ENCODE measurements at regions not wholly inside any gene's neighbourhood (a gene's known extent, or its start where the extent isn't known, plus 50 kb on each side); places are given as distances from the start of the nearest gene placed in this dataset.

DNA sequence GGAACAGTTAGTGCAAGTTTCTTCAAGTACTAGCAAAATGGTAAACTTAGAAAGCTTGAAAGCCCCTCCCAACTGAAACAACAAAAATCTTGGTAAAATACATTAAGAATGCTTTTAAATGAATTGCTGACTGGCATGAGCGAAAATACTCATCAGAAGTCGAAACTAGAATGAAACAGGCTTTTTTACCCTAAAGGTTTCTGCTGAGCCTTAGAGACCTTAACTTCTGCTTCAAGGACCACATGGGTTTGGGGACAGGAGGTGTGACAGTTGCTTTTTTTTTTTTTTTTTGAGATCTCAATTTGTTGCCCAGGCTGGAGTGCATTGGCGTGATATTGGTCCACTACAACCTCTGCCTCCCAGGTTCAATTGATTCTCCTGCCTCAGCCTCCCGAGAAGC is 100.3 kb downstream of the MTPAP start:
- no peaks in the 10 kb centered on the region for H3K79me2 ChIP-seq (ENCODE audit: control insufficient read depth, insufficient read depth, low read length)
- POLR2A ChIA-PET: no interaction called here
- in situ Hi-C loops (cut with MboI): loop anchor here (25.0 kb wide), 1 partner anchor 236 kb away; no protein-coding TSS in a partner anchor
- no peak for FAIRE-seq
- SMC1A ChIA-PET (ENCODE audit: uncharacterized antibody, unreplicated experiment): no interaction called here
- RAD21 ChIA-PET (ENCODE audit: unreplicated experiment): no interaction called here
- no peak overlapping the region for H3K9ac ChIP-seq (ENCODE audit: control insufficient read depth, insufficient read depth, low read length)
- CTCF ChIA-PET: no interaction called here
- no peaks in the 10 kb centered on the region for H3K36me3 ChIP-seq (ENCODE audit: control insufficient read depth in 2 of 2, insufficient read depth in 2 of 2, low read length in 1 of 2)
- no peaks in the 10 kb centered on the region for H3K27me3 ChIP-seq (replicated peaks in 1 of 2; ENCODE audit: control insufficient read depth in 2 of 2, insufficient read depth in 2 of 2, low read length in 1 of 2)
- no peak for DNase-seq (ENCODE audit: low read depth, low spot score)
- H3K9me3 ChIP-seq (replicated peaks; ENCODE audit: control insufficient read depth, insufficient read depth, low read length): no peaks in the 10 kb centered on the region; the same call in 2 of the 3 replicates
- WGBS (ENCODE audit: insufficient coverage, insufficient replicate concordance, low lambda C conversion rate, missing lambda C conversion rate): 76% methylated on average over 4 of the region's 4 CpGs
- H3K4me3 ChIP-seq: no peak overlapping the region
- H4K20me1 ChIP-seq (ENCODE audit: control insufficient read depth, insufficient read depth): no peaks in the 10 kb centered on the region
- no peak for TF ChIP-seq BCL3 (IDR thresholded peaks at IDR 0.05; ENCODE audit: borderline replicate concordance, insufficient read depth, low read depth, low read length, poor library complexity, severe bottlenecking)
- intact Hi-C loops (cut with micrococcal nuclease; ENCODE audit: unreplicated experiment): no loop called here
- H2AFZ ChIP-seq (ENCODE audit: control insufficient read depth, low read depth, low read length): no peak overlapping the region
- no peak overlapping the region for H3K4me2 ChIP-seq (ENCODE audit: control insufficient read depth, insufficient read depth)
- no peak overlapping the region for H3K27ac ChIP-seq (ENCODE audit: control insufficient read depth, insufficient read depth)
- no TSS peak for BruUV-seq (replicated peaks)
- ATAC-seq: no peak
- no peaks in the 10 kb centered on the region for H3K4me1 ChIP-seq (ENCODE audit: control insufficient read depth, insufficient read depth, low read length)

DNA sequence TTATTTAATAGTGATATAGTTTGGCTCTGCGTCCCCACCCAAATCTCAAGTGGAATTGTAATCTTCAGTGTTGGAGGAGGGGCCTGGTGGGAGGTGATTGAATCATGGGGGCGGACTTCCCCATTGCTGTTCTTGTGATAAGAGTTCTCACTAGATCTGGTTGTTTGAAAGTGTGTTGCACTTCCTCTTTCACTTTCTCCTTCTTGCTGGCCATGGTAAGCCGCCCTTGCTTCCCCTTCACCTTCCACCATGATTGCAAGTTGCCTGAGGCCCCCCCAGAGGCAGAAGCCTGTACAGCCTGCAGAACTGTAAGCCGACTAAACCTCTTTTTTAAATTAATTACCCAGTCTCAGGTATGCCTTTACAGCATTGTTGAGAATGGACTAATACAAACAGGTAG is 101.4 kb downstream of the MTPAP start:
- in situ Hi-C loops (cut with MboI): loop anchor here (25.0 kb wide), 1 partner anchor 235 kb away; no protein-coding TSS in a partner anchor
- H2AFZ ChIP-seq (ENCODE audit: control insufficient read depth, low read depth, low read length): no peak overlapping the region; the same call in 1 of the 2 replicates

More for the DNA sequence above, 101.4 kb downstream of the MTPAP start:
- Histone ChIP-seq H3K79me2 (ENCODE audit: control insufficient read depth, insufficient read depth, low read length) (no peaks in the 10 kb centered on the region), H3K27me3 (replicated peaks in 1 of 2; ENCODE audit: control insufficient read depth in 2 of 2, insufficient read depth in 2 of 2, low read length in 1 of 2) (no peaks in the 10 kb centered on the region), H3K27ac (ENCODE audit: control insufficient read depth, insufficient read depth) (no peak overlapping the region), H3K4me2 (ENCODE audit: control insufficient read depth, insufficient read depth) (no peak overlapping the region), H3K9ac (ENCODE audit: control insufficient read depth, insufficient read depth, low read length) (no peak overlapping the region), H3K4me3 (no peak overlapping the region), H3K4me1 (ENCODE audit: control insufficient read depth, insufficient read depth, low read length) (no peaks in the 10 kb centered on the region), H3K9me3 (replicated peaks; ENCODE audit: control insufficient read depth, insufficient read depth, low read length) (no peaks in the 10 kb centered on the region; the same call in 2 of the 3 replicates), H4K20me1 (ENCODE audit: control insufficient read depth, insufficient read depth) (no peaks in the 10 kb centered on the region), H3K36me3 (ENCODE audit: control insufficient read depth in 2 of 2, insufficient read depth in 2 of 2, low read length in 1 of 2) (no peaks in the 10 kb centered on the region)
- WGBS (ENCODE audit: insufficient coverage, insufficient replicate concordance, low lambda C conversion rate, missing lambda C conversion rate): 45% methylated on average over 4 of the region's 4 CpGs
- CTCF ChIA-PET: interaction anchor here (0.8 to 1.5 kb wide), 3 partner anchors 9 to 249 kb away, joined by 3 read pairs; no protein-coding TSS in a partner anchor
- intact Hi-C loops (cut with micrococcal nuclease; ENCODE audit: unreplicated experiment): no loop called here
- DNase-seq (ENCODE audit: low read depth, low spot score): no peak
- POLR2A ChIA-PET: interaction anchor here (0.5 kb wide), 1 partner anchor 283 kb away, joined by 5 read pairs; no protein-coding TSS in a partner anchor
- SMC1A ChIA-PET (ENCODE audit: uncharacterized antibody, unreplicated experiment): no interaction called here
- no peak for FAIRE-seq
- TF ChIP-seq, protein P1, sequence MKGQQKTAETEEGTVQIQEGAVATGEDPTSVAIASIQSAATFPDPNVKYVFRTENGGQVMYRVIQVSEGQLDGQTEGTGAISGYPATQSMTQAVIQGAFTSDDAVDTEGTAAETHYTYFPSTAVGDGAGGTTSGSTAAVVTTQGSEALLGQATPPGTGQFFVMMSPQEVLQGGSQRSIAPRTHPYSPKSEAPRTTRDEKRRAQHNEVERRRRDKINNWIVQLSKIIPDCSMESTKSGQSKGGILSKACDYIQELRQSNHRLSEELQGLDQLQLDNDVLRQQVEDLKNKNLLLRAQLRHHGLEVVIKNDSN (IDR thresholded peaks at IDR 0.05; ENCODE audit: borderline replicate concordance, extremely low read length, insufficient read depth, low read depth, low read length): no peak
- TF ChIP-seq, protein P2, sequence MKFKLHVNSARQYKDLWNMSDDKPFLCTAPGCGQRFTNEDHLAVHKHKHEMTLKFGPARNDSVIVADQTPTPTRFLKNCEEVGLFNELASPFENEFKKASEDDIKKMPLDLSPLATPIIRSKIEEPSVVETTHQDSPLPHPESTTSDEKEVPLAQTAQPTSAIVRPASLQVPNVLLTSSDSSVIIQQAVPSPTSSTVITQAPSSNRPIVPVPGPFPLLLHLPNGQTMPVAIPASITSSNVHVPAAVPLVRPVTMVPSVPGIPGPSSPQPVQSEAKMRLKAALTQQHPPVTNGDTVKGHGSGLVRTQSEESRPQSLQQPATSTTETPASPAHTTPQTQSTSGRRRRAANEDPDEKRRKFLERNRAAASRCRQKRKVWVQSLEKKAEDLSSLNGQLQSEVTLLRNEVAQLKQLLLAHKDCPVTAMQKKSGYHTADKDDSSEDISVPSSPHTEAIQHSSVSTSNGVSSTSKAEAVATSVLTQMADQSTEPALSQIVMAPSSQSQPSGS (IDR thresholded peaks at IDR 0.05; ENCODE audit: low read length): no peak
- TF ChIP-seq NR2F1 (conservative IDR thresholded peaks at IDR 0.05) (no peak), MLLT1 (IDR thresholded peaks at IDR 0.05) (0 out of 2 replicates have a peak, but pooled peaks have one; percentile 25), NFYA (IDR thresholded peaks at IDR 0.05; ENCODE audit: borderline replicate concordance, low read depth, low read length) (no peak), TBL1XR1 (IDR thresholded peaks at IDR 0.05; ENCODE audit: low read depth, low read length) (no peak), SPI1 (IDR thresholded peaks at IDR 0.05; ENCODE audit: borderline replicate concordance, insufficient read depth, low read depth, low read length) (peak; percentile 84), RBBP5 (conservative IDR thresholded peaks at IDR 0.05) (no peak), CBX5 (IDR thresholded peaks at IDR 0.05; ENCODE audit: low read depth) (0 out of 2 replicates have a peak, but pooled peaks have one; percentile 35)
- RAD21 ChIA-PET (ENCODE audit: unreplicated experiment): no interaction called here
- BruUV-seq (replicated peaks): no TSS peak
- peak; percentile 75 for ATAC-seq

Measured in GM12878 (cell line).